ENCODE measurements at regions not wholly inside any gene's neighbourhood (a gene's known extent, or its start where the extent isn't known, plus 50 kb on each side); places are given as distances from the start of the nearest gene placed in this dataset.

- TF ChIP-seq ISL1 (CRISPR knock-in tag; IDR thresholded peaks at IDR 0.05) (no peak), ARNTL (CRISPR knock-in tag; IDR thresholded peaks at IDR 0.05; ENCODE audit: borderline replicate concordance, low read depth) (no peak), RARB (CRISPR knock-in tag; IDR thresholded peaks at IDR 0.05) (no peak), BACH2 (CRISPR knock-in tag; IDR thresholded peaks at IDR 0.05; ENCODE audit: borderline replicate concordance) (no peak), ZFP3 (CRISPR knock-in tag; IDR thresholded peaks at IDR 0.05) (no peak), CSRNP3 (CRISPR knock-in tag; IDR thresholded peaks at IDR 0.05) (no peak), TCF4 (CRISPR knock-in tag; IDR thresholded peaks at IDR 0.05; ENCODE audit: borderline replicate concordance) (no peak), PPARA (CRISPR knock-in tag; IDR thresholded peaks at IDR 0.05; ENCODE audit: borderline replicate concordance) (no peak), TOX (CRISPR knock-in tag; IDR thresholded peaks at IDR 0.05; ENCODE audit: borderline replicate concordance) (no peak), OSR1 (CRISPR knock-in tag; IDR thresholded peaks at IDR 0.05) (no peak), CREB5 (CRISPR knock-in tag; IDR thresholded peaks at IDR 0.05; ENCODE audit: low read depth) (no peak), CSDC2 (CRISPR knock-in tag; IDR thresholded peaks at IDR 0.05) (no peak), ZFP30 (CRISPR knock-in tag; IDR thresholded peaks at IDR 0.05) (no peak)
These were observed 1876.2 kb downstream of the EFNA5 start for GRCh38 chr5:105794578-105794977.

GRCh38 chr5:105789246-105789645, 1881.5 kb downstream of the EFNA5 start:
- no peak for ATAC-seq
- TF ChIP-seq GLIS3 (CRISPR knock-in tag; IDR thresholded peaks at IDR 0.05): no peak
- no peak for TF ChIP-seq ARNTL (CRISPR knock-in tag; IDR thresholded peaks at IDR 0.05; ENCODE audit: borderline replicate concordance, low read depth)
- TF ChIP-seq ESRRG (CRISPR knock-in tag; IDR thresholded peaks at IDR 0.05): no peak
- TF ChIP-seq ISL1 (CRISPR knock-in tag; IDR thresholded peaks at IDR 0.05): no peak
- TF ChIP-seq ZNF8 (CRISPR knock-in tag; IDR thresholded peaks at IDR 0.05): no peak
- no peak for TF ChIP-seq RARB (CRISPR knock-in tag; IDR thresholded peaks at IDR 0.05)
- TF ChIP-seq, protein P1, sequence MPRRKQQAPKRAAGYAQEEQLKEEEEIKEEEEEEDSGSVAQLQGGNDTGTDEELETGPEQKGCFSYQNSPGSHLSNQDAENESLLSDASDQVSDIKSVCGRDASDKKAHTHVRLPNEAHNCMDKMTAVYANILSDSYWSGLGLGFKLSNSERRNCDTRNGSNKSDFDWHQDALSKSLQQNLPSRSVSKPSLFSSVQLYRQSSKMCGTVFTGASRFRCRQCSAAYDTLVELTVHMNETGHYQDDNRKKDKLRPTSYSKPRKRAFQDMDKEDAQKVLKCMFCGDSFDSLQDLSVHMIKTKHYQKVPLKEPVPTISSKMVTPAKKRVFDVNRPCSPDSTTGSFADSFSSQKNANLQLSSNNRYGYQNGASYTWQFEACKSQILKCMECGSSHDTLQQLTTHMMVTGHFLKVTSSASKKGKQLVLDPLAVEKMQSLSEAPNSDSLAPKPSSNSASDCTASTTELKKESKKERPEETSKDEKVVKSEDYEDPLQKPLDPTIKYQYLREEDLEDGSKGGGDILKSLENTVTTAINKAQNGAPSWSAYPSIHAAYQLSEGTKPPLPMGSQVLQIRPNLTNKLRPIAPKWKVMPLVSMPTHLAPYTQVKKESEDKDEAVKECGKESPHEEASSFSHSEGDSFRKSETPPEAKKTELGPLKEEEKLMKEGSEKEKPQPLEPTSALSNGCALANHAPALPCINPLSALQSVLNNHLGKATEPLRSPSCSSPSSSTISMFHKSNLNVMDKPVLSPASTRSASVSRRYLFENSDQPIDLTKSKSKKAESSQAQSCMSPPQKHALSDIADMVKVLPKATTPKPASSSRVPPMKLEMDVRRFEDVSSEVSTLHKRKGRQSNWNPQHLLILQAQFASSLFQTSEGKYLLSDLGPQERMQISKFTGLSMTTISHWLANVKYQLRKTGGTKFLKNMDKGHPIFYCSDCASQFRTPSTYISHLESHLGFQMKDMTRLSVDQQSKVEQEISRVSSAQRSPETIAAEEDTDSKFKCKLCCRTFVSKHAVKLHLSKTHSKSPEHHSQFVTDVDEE (CRISPR knock-in tag; IDR thresholded peaks at IDR 0.05): no peak
- no peak for TF ChIP-seq TCF4 (CRISPR knock-in tag; IDR thresholded peaks at IDR 0.05; ENCODE audit: borderline replicate concordance)
- TF ChIP-seq ZFP30 (CRISPR knock-in tag; IDR thresholded peaks at IDR 0.05): no peak
- TF ChIP-seq BACH2 (CRISPR knock-in tag; IDR thresholded peaks at IDR 0.05; ENCODE audit: borderline replicate concordance): no peak
- TF ChIP-seq POU6F1 (CRISPR knock-in tag; IDR thresholded peaks at IDR 0.05; ENCODE audit: borderline replicate concordance, low read depth): no peak
- no peak for TF ChIP-seq ZNF565 (CRISPR knock-in tag; conservative IDR thresholded peaks at IDR 0.05; ENCODE audit: low read depth)
- TF ChIP-seq ZFP3 (CRISPR knock-in tag; IDR thresholded peaks at IDR 0.05): no peak
- no peak for TF ChIP-seq ZNF70 (CRISPR knock-in tag; IDR thresholded peaks at IDR 0.05)

More at GRCh38 chr5:105794578-105794977, 1876.2 kb downstream of the EFNA5 start:
- ATAC-seq: no peak

GRCh38 chr5:105783811-105784210, 1886.9 kb downstream of the EFNA5 start:
- no peak for ATAC-seq

More at GRCh38 chr5:105783811-105784210, 1886.9 kb downstream of the EFNA5 start:
- TF ChIP-seq ISL1 (CRISPR knock-in tag; IDR thresholded peaks at IDR 0.05) (no peak), ZNF70 (CRISPR knock-in tag; IDR thresholded peaks at IDR 0.05) (no peak), ZC3H10 (CRISPR knock-in tag; IDR thresholded peaks at IDR 0.05) (no peak), CSDC2 (CRISPR knock-in tag; IDR thresholded peaks at IDR 0.05) (no peak), PATZ1 (CRISPR knock-in tag; IDR thresholded peaks at IDR 0.05; ENCODE audit: borderline replicate concordance) (no peak)
